IMR-90 (cell line): ENCODE measurements at regions not wholly inside any gene's neighbourhood (a gene's known extent, or its start where the extent isn't known, plus 50 kb on each side); places are given as distances from the start of the nearest gene placed in this dataset.

Experiments used
- BHLHE40 ChIP-seq: fragments of 150-350 bp; IDR thresholded peaks from 2 replicates; pipeline ENCODE4 v1.6.1; 2016; ENCODE audit warnings: mild to moderate bottlenecking, low read depth, low read length
- CEBPB ChIP-seq: IDR thresholded peaks from 2 replicates; pipeline ENCODE4 v1.6.1; 2012; ENCODE audit warnings: low read depth, low read length, improper control_type of control experiment
- CHD1 ChIP-seq: IDR thresholded peaks from 2 replicates; pipeline ENCODE4 v1.6.1; 2012; ENCODE audit warnings: low read depth, low read length, improper control_type of control experiment
- CTCF ChIP-seq: conservative IDR thresholded peaks from 2 replicates; pipeline ENCODE4 v1.5.1; 2012; ENCODE audit warnings: mild to moderate bottlenecking, low read depth, low read length, improper control_type of control experiment
- FOS ChIP-seq: fragments of 150-350 bp; IDR thresholded peaks from 2 replicates; pipeline ENCODE4 v1.6.1; 2016; ENCODE audit warnings: low read depth, low read length
- MAFK ChIP-seq: IDR thresholded peaks from 2 replicates; pipeline ENCODE4 v1.6.1; 2012; ENCODE audit warnings: low read depth, low read length, improper control_type of control experiment
- MXI1 ChIP-seq: IDR thresholded peaks from 2 replicates; pipeline ENCODE4 v1.6.1; 2012; ENCODE audit warnings: low read depth, mild to moderate bottlenecking, low read length, moderate library complexity, borderline replicate concordance
- POLR2A ChIP-seq: IDR thresholded peaks from 2 replicates; pipeline ENCODE4 v1.6.1; 2012; ENCODE audit warnings: mild to moderate bottlenecking, low read depth, low read length
- RAD21 ChIP-seq: IDR thresholded peaks from 2 replicates; pipeline ENCODE4 v1.6.1; 2012; ENCODE audit warnings: low read length, improper control_type of control experiment
- RCOR1 ChIP-seq: IDR thresholded peaks from 2 replicates; pipeline ENCODE4 v1.6.1; 2012; ENCODE audit warnings: mild to moderate bottlenecking, low read length, improper control_type of control experiment; ENCODE audit not compliant: insufficient replicate concordance
- SMC3 ChIP-seq: fragments of 150-350 bp; IDR thresholded peaks from 2 replicates; pipeline ENCODE4 v1.6.1; 2016; ENCODE audit warnings: low read depth, mild to moderate bottlenecking, antibody characterized with exemption, low read length, moderate library complexity
- USF2 ChIP-seq: fragments of 150-350 bp; IDR thresholded peaks from 2 replicates; pipeline ENCODE4 v1.6.1; 2017; ENCODE audit warnings: mild to moderate bottlenecking, antibody characterized with exemption, low read length, low read depth

DNA sequence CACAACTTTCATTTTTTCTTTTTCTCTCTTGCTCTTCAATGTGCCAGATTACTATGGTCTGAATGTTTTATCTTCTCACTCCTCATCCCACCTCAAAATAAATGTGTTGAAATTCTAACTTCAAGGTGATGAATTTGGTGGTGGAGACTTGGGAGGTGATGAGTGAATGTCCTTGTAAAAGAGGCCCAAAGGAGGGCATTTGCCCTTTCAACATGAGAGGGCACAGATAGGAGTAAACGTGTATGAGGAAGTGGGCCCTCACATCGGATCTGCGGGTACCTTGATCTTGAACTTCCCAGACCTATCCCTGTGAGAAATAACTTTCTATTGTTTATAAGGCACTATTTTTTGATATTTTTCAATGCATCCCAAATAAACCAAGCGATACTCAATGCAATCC, 412.3 kb upstream of the ADGRL2 start:
- TF ChIP-seq CTCF, result no peak
- TF ChIP-seq USF2, result no peak
- no peak for TF ChIP-seq MXI1
- no peak for TF ChIP-seq POLR2A
- no peak for TF ChIP-seq MAFK
- TF ChIP-seq RAD21, result no peak
- no peak for TF ChIP-seq BHLHE40
- no peak for TF ChIP-seq CEBPB
- no peak for TF ChIP-seq FOS
- no peak for TF ChIP-seq CHD1
- no peak for TF ChIP-seq RCOR1
- no peak for TF ChIP-seq SMC3
